GM13977 (cell line): ENCODE measurements at regions not wholly inside any gene's neighbourhood (a gene's known extent, or its start where the extent isn't known, plus 50 kb on each side); places are given as distances from the start of the nearest gene placed in this dataset.

Experiments
- DNase-seq: peaks from one replicate; pipeline ENCODE4 v3.0.0; 2012; ENCODE audit warnings: low spot score
- CTCF ChIP-seq: IDR thresholded peaks from 2 replicates; pipeline ENCODE4 v1.5.1; 2012; ENCODE audit warnings: mild to moderate bottlenecking, control low read depth; ENCODE audit not compliant: insufficient read depth; ENCODE audit errors: extremely low read depth, missing control alignments
- in situ Hi-C: fragments of 300-500 bp; cut with MboI; formaldehyde crosslinking; loops from one replicate; pipeline ENCODE4 v1.12.0; 2022; ENCODE audit warnings: low sequenced_read_pairs, low pct_unique_long_range_greater_than_20kb, mixed read lengths, inconsistent platforms; ENCODE audit not compliant: unreplicated experiment

DNA sequence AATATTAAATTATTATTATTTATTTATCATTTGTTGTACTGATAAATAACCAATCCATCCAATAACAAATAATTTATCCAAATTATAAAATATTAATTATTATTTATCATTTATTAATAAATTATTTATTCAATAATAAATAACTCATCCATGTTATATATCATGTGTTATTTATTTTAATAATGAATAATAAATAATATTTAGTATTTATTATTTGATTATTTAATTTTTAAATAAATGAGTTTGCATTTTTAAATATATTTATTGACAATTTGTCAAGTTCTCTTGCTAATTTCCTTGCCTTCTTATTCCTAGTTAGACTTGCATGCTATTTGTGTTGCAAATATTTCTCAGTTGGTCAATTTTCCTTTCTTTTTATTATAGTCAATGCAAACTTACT, 995.4 kb downstream of the TSN start:
- in situ Hi-C loops, result no loop called here
- TF ChIP-seq CTCF, result no peak
- DNase-seq, result no peak

- in situ Hi-C loops, result no loop called here
- TF ChIP-seq CTCF, result no peak
- DNase-seq, result no peak
These were observed 997.9 kb downstream of the TSN start for GRCh38 chr2:122753336-122753735.

DNA sequence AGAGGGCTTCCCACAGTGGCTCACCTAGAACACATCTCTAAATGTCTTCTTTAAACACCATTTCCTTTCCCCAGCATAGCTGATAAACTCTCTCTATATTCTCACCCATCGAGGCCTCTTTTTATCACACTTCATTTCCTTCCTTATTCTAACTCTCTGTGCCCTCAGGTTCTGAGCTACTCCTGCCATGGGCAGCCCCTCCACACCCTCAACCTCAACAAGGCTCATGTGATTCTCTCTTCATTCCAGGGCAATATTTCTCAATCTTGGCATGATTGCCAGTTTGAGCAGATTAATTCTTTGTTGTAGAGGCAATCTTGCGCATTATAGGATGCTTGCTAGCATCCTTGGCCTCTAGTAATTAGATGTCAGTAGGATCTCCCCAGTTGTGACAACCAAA, 999.1 kb downstream of the TSN start:
- DNase-seq, result no peak
- no peak for TF ChIP-seq CTCF
- in situ Hi-C loops, result no loop called here

GRCh38 chr2:122755281-122755780, 999.9 kb downstream of the TSN start:
- in situ Hi-C loops, result no loop called here
- no peak for DNase-seq
- no peak for TF ChIP-seq CTCF

- no peak for TF ChIP-seq CTCF
- in situ Hi-C loops, result no loop called here
- no peak for DNase-seq
These were observed 1003.5 kb downstream of the TSN start for GRCh38 chr2:122758967-122759366.

DNA sequence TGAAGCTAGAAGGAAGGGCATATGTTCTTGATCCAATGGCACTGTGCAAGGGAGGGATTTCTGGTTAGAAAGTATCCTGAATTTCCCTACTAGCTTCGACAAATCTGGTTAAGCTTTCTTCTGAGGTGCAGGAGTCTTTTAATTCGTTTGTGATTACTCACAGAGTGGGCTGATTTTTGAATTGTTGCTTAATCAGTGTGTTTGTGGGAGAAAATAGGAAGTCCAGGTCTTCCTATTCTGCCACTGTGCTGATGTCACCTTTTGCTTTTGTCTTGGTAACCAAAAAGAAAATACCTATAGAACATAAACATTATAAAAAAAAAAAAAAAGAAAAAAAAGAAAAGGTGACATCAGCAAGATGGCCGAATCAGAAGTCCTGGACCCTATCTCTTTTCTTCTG, 1008.6 kb downstream of the TSN start:
- DNase-seq, result no peak
- in situ Hi-C loops, result no loop called here
- no peak for TF ChIP-seq CTCF

GRCh38 chr2:122780251-122780650, 1024.8 kb downstream of the TSN start:
- TF ChIP-seq CTCF, result no peak
- DNase-seq, result no peak
- in situ Hi-C loops, result no loop called here
